Panc1 (cell line): ENCODE measurements at regions not wholly inside any gene's neighbourhood (a gene's known extent, or its start where the extent isn't known, plus 50 kb on each side); places are given as distances from the start of the nearest gene placed in this dataset.

Experiments
- ATAC-seq: fragments of 200-7000 bp; cut with Tn5 transposase; 2 replicates; pipeline ENCODE4 v1.9.1; 2020; ENCODE audit warnings: mild to moderate bottlenecking, moderate library complexity
- BruUV-seq: library from RNA; stranded (reverse); fragments of 400-500 nt; replicated peaks from 2 replicates; lab custom pipeline; 2021; lab: Mats Ljungman, UMichigan
- CTCF ChIA-PET: fragments of 300-600 bp; sonication (Branson Sonifier 250); formaldehyde crosslinking; loops from one replicate; lab custom pipeline; 2022; ENCODE audit warnings: antibody characterized with exemption; lab: Charles Lee
- POLR2A ChIA-PET: fragments of 300-600 bp; sonication (Branson Sonifier 250); formaldehyde crosslinking; loops from one replicate; lab custom pipeline; 2022; ENCODE audit warnings: antibody characterized with exemption; lab: Charles Lee
- DNase-seq: peaks from one replicate; pipeline ENCODE4 v3.0.0-alpha.2; 2010; ENCODE audit warnings: low read depth, low spot score
- H3K27ac ChIP-seq: 2 replicates; pipeline ENCODE4 v1.5.1; 2011; ENCODE audit warnings: mild to moderate bottlenecking, low read length, inconsistent platforms
- H3K27me3 ChIP-seq: fragments of 200-500 bp; sonication (Bioruptor generic); 2 replicates; pipeline ENCODE4 v1.6.0; 2014; ENCODE audit warnings: low read length, inconsistent platforms; ENCODE audit not compliant: control insufficient read depth, insufficient read depth
- H3K36me3 ChIP-seq: fragments of 200-500 bp; sonication (Bioruptor generic); 2 replicates; pipeline ENCODE4 v1.5.1; 2014; ENCODE audit warnings: inconsistent platforms, mild to moderate bottlenecking, low read length, moderate library complexity; ENCODE audit not compliant: control insufficient read depth, insufficient read depth
- H3K4me1 ChIP-seq: 2 replicates; pipeline ENCODE4 v1.5.1; 2011; ENCODE audit warnings: inconsistent platforms, mild to moderate bottlenecking, low read length, moderate library complexity; ENCODE audit not compliant: control insufficient read depth, insufficient read depth
- H3K4me3 ChIP-seq, 2 experiments: 2 replicates each; pipeline ENCODE4 v1.5.1; 2011 to 2012; ENCODE audit warnings: low read depth in 2 of 2, low read length in 2 of 2, mild to moderate bottlenecking in 2 of 2, inconsistent platforms in 1 of 2, moderate library complexity in 1 of 2
- H3K9me3 ChIP-seq: fragments of 200-500 bp; sonication (Bioruptor generic); 2 replicates; pipeline ENCODE4 v1.5.1; 2014; ENCODE audit warnings: low read depth, mild to moderate bottlenecking, inconsistent platforms, low read length, moderate library complexity; ENCODE audit not compliant: control insufficient read depth, insufficient read depth
- POLR2AphosphoS5 ChIP-seq: IDR thresholded peaks from 2 replicates; pipeline ENCODE4 v1.6.1; 2012; ENCODE audit warnings: mild to moderate bottlenecking, low read depth, low read length, moderate library complexity
- SIN3A ChIP-seq: IDR thresholded peaks from 2 replicates; pipeline ENCODE4 v1.6.1; 2012; ENCODE audit warnings: low read depth, mild to moderate bottlenecking, low read length, moderate library complexity, borderline replicate concordance; ENCODE audit not compliant: insufficient read depth
- TCF7L2 ChIP-seq: IDR thresholded peaks from 2 replicates; pipeline ENCODE4 v1.6.1; 2011; ENCODE audit warnings: mild to moderate bottlenecking, low read depth, low read length, inconsistent platforms
- in situ Hi-C: cut with HindIII; loops from 2 replicates; pipeline ENCODE4 v1.10.0; 2016; ENCODE audit warnings: low sequenced_read_pairs, low pct_unique_long_range_greater_than_20kb
- intact Hi-C: fragments of 100-400 bp; cut with micrococcal nuclease; formaldehyde crosslinking; loops from one replicate; pipeline ENCODE4 v1.10.0; 2022; ENCODE audit not compliant: unreplicated experiment
- TF ChIP-seq, protein P1 (sequence below), 2 experiments: IDR thresholded peaks; 2 replicates each; pipeline ENCODE4 v1.6.1; 2011 to 2012; ENCODE audit warnings: low read depth in 2 of 2, control low read depth in 1 of 2, low read length in 1 of 2, mild to moderate bottlenecking in 1 of 2, moderate library complexity in 1 of 2; ENCODE audit not compliant: insufficient read depth in 1 of 2
- TF ChIP-seq, protein P2 (sequence below): fragments of 450-650 bp; IDR thresholded peaks from 2 replicates; pipeline ENCODE4 v1.5.1; 2017; ENCODE audit warnings: mild to moderate bottlenecking

DNA sequence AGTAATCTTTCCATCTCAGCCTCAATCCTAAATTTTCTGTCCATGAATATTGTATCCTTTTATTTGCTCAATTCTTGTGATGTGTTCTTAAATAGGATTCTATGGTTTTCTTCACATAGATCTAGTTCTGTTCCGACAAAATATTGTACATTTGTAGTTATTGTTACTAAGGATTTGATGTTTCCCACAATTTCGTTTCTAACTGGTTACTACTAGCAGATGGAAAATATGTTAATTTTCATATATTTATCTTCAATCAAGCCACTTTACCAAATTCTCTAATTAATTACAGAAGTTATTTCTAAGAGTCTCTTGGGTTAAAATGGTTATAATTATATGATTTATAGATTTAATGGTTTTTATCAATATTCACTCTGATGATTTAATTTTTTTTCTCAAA is 60.3 kb downstream of the SEC61B start:
- H3K27me3 ChIP-seq: no peaks in the 10 kb centered on the region
- H3K27ac ChIP-seq: no peak overlapping the region
- in situ Hi-C loops (no loop called here), intact Hi-C loops (no loop called here)
- H3K4me3 ChIP-seq: no peak overlapping the region
- no peak for ATAC-seq
- H3K36me3 ChIP-seq: no peaks in the 10 kb centered on the region
- no peaks in the 10 kb centered on the region for H3K9me3 ChIP-seq
- no peaks in the 10 kb centered on the region for H3K4me1 ChIP-seq
- DNase-seq: no peak
- BruUV-seq: no TSS peak
- TF ChIP-seq SIN3A: no peak
- no peak for TF ChIP-seq POLR2AphosphoS5
- TF ChIP-seq, protein P1, sequence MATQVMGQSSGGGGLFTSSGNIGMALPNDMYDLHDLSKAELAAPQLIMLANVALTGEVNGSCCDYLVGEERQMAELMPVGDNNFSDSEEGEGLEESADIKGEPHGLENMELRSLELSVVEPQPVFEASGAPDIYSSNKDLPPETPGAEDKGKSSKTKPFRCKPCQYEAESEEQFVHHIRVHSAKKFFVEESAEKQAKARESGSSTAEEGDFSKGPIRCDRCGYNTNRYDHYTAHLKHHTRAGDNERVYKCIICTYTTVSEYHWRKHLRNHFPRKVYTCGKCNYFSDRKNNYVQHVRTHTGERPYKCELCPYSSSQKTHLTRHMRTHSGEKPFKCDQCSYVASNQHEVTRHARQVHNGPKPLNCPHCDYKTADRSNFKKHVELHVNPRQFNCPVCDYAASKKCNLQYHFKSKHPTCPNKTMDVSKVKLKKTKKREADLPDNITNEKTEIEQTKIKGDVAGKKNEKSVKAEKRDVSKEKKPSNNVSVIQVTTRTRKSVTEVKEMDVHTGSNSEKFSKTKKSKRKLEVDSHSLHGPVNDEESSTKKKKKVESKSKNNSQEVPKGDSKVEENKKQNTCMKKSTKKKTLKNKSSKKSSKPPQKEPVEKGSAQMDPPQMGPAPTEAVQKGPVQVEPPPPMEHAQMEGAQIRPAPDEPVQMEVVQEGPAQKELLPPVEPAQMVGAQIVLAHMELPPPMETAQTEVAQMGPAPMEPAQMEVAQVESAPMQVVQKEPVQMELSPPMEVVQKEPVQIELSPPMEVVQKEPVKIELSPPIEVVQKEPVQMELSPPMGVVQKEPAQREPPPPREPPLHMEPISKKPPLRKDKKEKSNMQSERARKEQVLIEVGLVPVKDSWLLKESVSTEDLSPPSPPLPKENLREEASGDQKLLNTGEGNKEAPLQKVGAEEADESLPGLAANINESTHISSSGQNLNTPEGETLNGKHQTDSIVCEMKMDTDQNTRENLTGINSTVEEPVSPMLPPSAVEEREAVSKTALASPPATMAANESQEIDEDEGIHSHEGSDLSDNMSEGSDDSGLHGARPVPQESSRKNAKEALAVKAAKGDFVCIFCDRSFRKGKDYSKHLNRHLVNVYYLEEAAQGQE (IDR thresholded peaks at IDR 0.05; ENCODE audit: insufficient read depth in 1 of 2, low read depth in 2 of 2, low read length in 1 of 2): no peak
- TF ChIP-seq, protein P2, sequence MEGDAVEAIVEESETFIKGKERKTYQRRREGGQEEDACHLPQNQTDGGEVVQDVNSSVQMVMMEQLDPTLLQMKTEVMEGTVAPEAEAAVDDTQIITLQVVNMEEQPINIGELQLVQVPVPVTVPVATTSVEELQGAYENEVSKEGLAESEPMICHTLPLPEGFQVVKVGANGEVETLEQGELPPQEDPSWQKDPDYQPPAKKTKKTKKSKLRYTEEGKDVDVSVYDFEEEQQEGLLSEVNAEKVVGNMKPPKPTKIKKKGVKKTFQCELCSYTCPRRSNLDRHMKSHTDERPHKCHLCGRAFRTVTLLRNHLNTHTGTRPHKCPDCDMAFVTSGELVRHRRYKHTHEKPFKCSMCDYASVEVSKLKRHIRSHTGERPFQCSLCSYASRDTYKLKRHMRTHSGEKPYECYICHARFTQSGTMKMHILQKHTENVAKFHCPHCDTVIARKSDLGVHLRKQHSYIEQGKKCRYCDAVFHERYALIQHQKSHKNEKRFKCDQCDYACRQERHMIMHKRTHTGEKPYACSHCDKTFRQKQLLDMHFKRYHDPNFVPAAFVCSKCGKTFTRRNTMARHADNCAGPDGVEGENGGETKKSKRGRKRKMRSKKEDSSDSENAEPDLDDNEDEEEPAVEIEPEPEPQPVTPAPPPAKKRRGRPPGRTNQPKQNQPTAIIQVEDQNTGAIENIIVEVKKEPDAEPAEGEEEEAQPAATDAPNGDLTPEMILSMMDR: no peak
- no peak for TF ChIP-seq TCF7L2
- CTCF ChIA-PET: no interaction called here
- POLR2A ChIA-PET: interaction anchor here (0.6 kb wide), 1 partner anchor 37 kb away, joined by 3 read pairs; no protein-coding TSS in a partner anchor

DNA sequence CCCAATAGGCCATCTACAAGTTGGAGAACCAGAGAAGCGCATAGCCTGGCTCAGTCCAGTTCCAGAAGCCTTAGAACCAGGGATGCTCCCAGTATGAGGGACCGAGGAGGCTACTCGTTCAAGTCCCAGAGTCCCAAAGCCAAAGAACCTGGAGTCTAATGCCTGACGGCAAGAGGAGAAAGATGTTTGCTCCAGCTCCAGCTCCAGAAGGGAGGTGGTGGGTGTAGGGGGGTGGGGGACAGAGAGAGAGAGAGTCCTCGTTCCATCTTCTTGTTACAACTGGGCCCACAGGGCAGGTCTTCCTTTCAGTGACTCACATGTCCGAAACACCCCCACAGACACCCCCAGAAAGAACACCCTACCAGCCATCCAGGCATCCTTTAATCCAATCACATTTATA is 63.9 kb downstream of the SEC61B start:
- H3K4me1 ChIP-seq: no peaks in the 10 kb centered on the region
- CTCF ChIA-PET: no interaction called here
- TF ChIP-seq SIN3A: no peak
- TF ChIP-seq, protein P1 (IDR thresholded peaks at IDR 0.05; ENCODE audit: insufficient read depth in 1 of 2, low read depth in 2 of 2, low read length in 1 of 2): no peak
- no peak for TF ChIP-seq POLR2AphosphoS5
- no peak for TF ChIP-seq TCF7L2
- TF ChIP-seq, protein P2: no peak
- no peaks in the 10 kb centered on the region for H3K9me3 ChIP-seq
- POLR2A ChIA-PET: no interaction called here
- DNase-seq: no peak
- no peaks in the 10 kb centered on the region for H3K27me3 ChIP-seq
- no peak overlapping the region for H3K27ac ChIP-seq
- in situ Hi-C loops: no loop called here
- no peaks in the 10 kb centered on the region for H3K36me3 ChIP-seq
- intact Hi-C loops: no loop called here
- BruUV-seq: no TSS peak
- no peak for ATAC-seq
- H3K4me3 ChIP-seq: no peak overlapping the region
